ENCODE measurements at regions not wholly inside any gene's neighbourhood (a gene's known extent, or its start where the extent isn't known, plus 50 kb on each side); places are given as distances from the start of the nearest gene placed in this dataset.

GRCh38 chr14:56745097-56745496 lies 65.2 kb downstream of the OTX2 start:
- Histone ChIP-seq H3K9ac (ENCODE audit: low read depth, low read length) (no peak overlapping the region), H3K9me3 (ENCODE audit: control insufficient read depth, insufficient read depth, low read length) (no peaks in the 10 kb centered on the region), H3K4me1 (ENCODE audit: insufficient read depth, low read length) (peaks cover 16% of the 10 kb centered on the region), H3K36me3 (ENCODE audit: insufficient read depth, low read length) (no peaks in the 10 kb centered on the region)

- no peaks in the 10 kb centered on the region for H3K36me3 ChIP-seq (ENCODE audit: insufficient read depth, low read length)
- no peaks in the 10 kb centered on the region for H3K9me3 ChIP-seq (ENCODE audit: control insufficient read depth, insufficient read depth, low read length)
These were observed 66.3 kb downstream of the OTX2 start for GRCh38 chr14:56744016-56744415.

GRCh38 chr14:56742391-56742878 lies 67.8 kb downstream of the OTX2 start:
- Histone ChIP-seq H3K4me1 (ENCODE audit: insufficient read depth, low read length) (peaks cover 8% of the 10 kb centered on the region), H3K9ac (ENCODE audit: low read depth, low read length) (no peak overlapping the region), H3K36me3 (ENCODE audit: insufficient read depth, low read length) (no peaks in the 10 kb centered on the region), H3K9me3 (ENCODE audit: control insufficient read depth, insufficient read depth, low read length) (no peaks in the 10 kb centered on the region)

More at GRCh38 chr14:56744016-56744415, 66.3 kb downstream of the OTX2 start:
- Histone ChIP-seq H3K4me1 (ENCODE audit: insufficient read depth, low read length) (peaks cover 15% of the 10 kb centered on the region), H3K9ac (ENCODE audit: low read depth, low read length) (no peak overlapping the region)

GRCh38 chr14:56741325-56741724 lies 69.0 kb downstream of the OTX2 start:
- Histone ChIP-seq H3K9ac (ENCODE audit: low read depth, low read length) (no peak overlapping the region), H3K36me3 (ENCODE audit: insufficient read depth, low read length) (no peaks in the 10 kb centered on the region), H3K9me3 (ENCODE audit: control insufficient read depth, insufficient read depth, low read length) (no peaks in the 10 kb centered on the region), H3K4me1 (ENCODE audit: insufficient read depth, low read length) (peaks cover 8% of the 10 kb centered on the region)

GRCh38 chr14:56738020-56738419 lies 72.3 kb downstream of the OTX2 start:
- Histone ChIP-seq H3K9ac (ENCODE audit: low read depth, low read length) (no peak overlapping the region), H3K9me3 (ENCODE audit: control insufficient read depth, insufficient read depth, low read length) (no peaks in the 10 kb centered on the region), H3K4me1 (ENCODE audit: insufficient read depth, low read length) (peaks cover 11% of the 10 kb centered on the region; the same call in 1 of the 2 replicates), H3K36me3 (ENCODE audit: insufficient read depth, low read length) (no peaks in the 10 kb centered on the region)

GRCh38 chr14:56733396-56733795 lies 76.9 kb downstream of the OTX2 start:
- Histone ChIP-seq H3K9me3 (ENCODE audit: control insufficient read depth, insufficient read depth, low read length) (no peaks in the 10 kb centered on the region), H3K4me1 (ENCODE audit: insufficient read depth, low read length) (peaks cover 26% of the 10 kb centered on the region), H3K36me3 (ENCODE audit: insufficient read depth, low read length) (no peaks in the 10 kb centered on the region), H3K9ac (ENCODE audit: low read depth, low read length) (no peak overlapping the region)

- Histone ChIP-seq H3K4me1 (ENCODE audit: insufficient read depth, low read length) (peaks cover 31% of the 10 kb centered on the region), H3K9ac (ENCODE audit: low read depth, low read length) (peak overlapping the region; percentile 37; the same call in 1 of the 2 replicates), H3K9me3 (ENCODE audit: control insufficient read depth, insufficient read depth, low read length) (no peaks in the 10 kb centered on the region), H3K36me3 (ENCODE audit: insufficient read depth, low read length) (no peaks in the 10 kb centered on the region)
These were observed 79.1 kb downstream of the OTX2 start for GRCh38 chr14:56731187-56731586.

GRCh38 chr14:56730538-56731145 lies 79.6 kb downstream of the OTX2 start:
- peaks cover 31% of the 10 kb centered on the region for H3K4me1 ChIP-seq (ENCODE audit: insufficient read depth, low read length)
- H3K9ac ChIP-seq (ENCODE audit: low read depth, low read length): peak overlapping the region; percentile 37; the same call in 1 of the 2 replicates
- H3K9me3 ChIP-seq (ENCODE audit: control insufficient read depth, insufficient read depth, low read length): no peaks in the 10 kb centered on the region
- no peaks in the 10 kb centered on the region for H3K36me3 ChIP-seq (ENCODE audit: insufficient read depth, low read length)

- Histone ChIP-seq H3K9ac (ENCODE audit: low read depth, low read length) (no peak overlapping the region), H3K36me3 (ENCODE audit: insufficient read depth, low read length) (no peaks in the 10 kb centered on the region), H3K4me1 (ENCODE audit: insufficient read depth, low read length) (peaks cover 12% of the 10 kb centered on the region; the same call in 1 of the 2 replicates), H3K9me3 (ENCODE audit: control insufficient read depth, insufficient read depth, low read length) (no peaks in the 10 kb centered on the region)
These were observed 86.3 kb downstream of the OTX2 start for GRCh38 chr14:56724013-56724412.

- Histone ChIP-seq H3K36me3 (ENCODE audit: insufficient read depth, low read length) (no peaks in the 10 kb centered on the region), H3K9ac (ENCODE audit: low read depth, low read length) (no peak overlapping the region), H3K4me1 (ENCODE audit: insufficient read depth, low read length) (peaks cover 12% of the 10 kb centered on the region; the same call in 1 of the 2 replicates), H3K9me3 (ENCODE audit: control insufficient read depth, insufficient read depth, low read length) (no peaks in the 10 kb centered on the region)
These were observed 86.9 kb downstream of the OTX2 start for GRCh38 chr14:56723418-56723817.

GRCh38 chr14:56720703-56721460 lies 89.4 kb downstream of the OTX2 start:
- H3K9me3 ChIP-seq (ENCODE audit: control insufficient read depth, insufficient read depth, low read length): no peaks in the 10 kb centered on the region
- H3K36me3 ChIP-seq (ENCODE audit: insufficient read depth, low read length): no peaks in the 10 kb centered on the region
- peaks cover 7% of the 10 kb centered on the region; the same call in 1 of the 2 replicates for H3K4me1 ChIP-seq (ENCODE audit: insufficient read depth, low read length)
- H3K9ac ChIP-seq (ENCODE audit: low read depth, low read length): no peak overlapping the region

- Histone ChIP-seq H3K36me3 (ENCODE audit: insufficient read depth, low read length) (no peaks in the 10 kb centered on the region), H3K9me3 (ENCODE audit: control insufficient read depth, insufficient read depth, low read length) (no peaks in the 10 kb centered on the region), H3K4me1 (ENCODE audit: insufficient read depth, low read length) (peaks cover 7% of the 10 kb centered on the region; the same call in 1 of the 2 replicates), H3K9ac (ENCODE audit: low read depth, low read length) (no peak overlapping the region)
These were observed 92.0 kb downstream of the OTX2 start for GRCh38 chr14:56718312-56718711.

GRCh38 chr14:56716705-56717104 lies 93.6 kb downstream of the OTX2 start:
- Histone ChIP-seq H3K36me3 (ENCODE audit: insufficient read depth, low read length) (no peaks in the 10 kb centered on the region), H3K4me1 (ENCODE audit: insufficient read depth, low read length) (peaks cover 7% of the 10 kb centered on the region; the same call in 1 of the 2 replicates), H3K9ac (ENCODE audit: low read depth, low read length) (no peak overlapping the region), H3K9me3 (ENCODE audit: control insufficient read depth, insufficient read depth, low read length) (no peaks in the 10 kb centered on the region)

- H3K9me3 ChIP-seq (ENCODE audit: control insufficient read depth, insufficient read depth, low read length): no peaks in the 10 kb centered on the region
- peaks cover 7% of the 10 kb centered on the region; the same call in 1 of the 2 replicates for H3K4me1 ChIP-seq (ENCODE audit: insufficient read depth, low read length)
- no peaks in the 10 kb centered on the region for H3K36me3 ChIP-seq (ENCODE audit: insufficient read depth, low read length)
- H3K9ac ChIP-seq (ENCODE audit: low read depth, low read length): no peak overlapping the region
These were observed 94.3 kb downstream of the OTX2 start for GRCh38 chr14:56715938-56716337.

GRCh38 chr14:56709201-56709600 lies 101.1 kb downstream of the OTX2 start:
- Histone ChIP-seq H3K9ac (ENCODE audit: low read depth, low read length) (no peak overlapping the region), H3K9me3 (ENCODE audit: control insufficient read depth, insufficient read depth, low read length) (no peaks in the 10 kb centered on the region), H3K36me3 (ENCODE audit: insufficient read depth, low read length) (no peaks in the 10 kb centered on the region), H3K4me1 (ENCODE audit: insufficient read depth, low read length) (peaks cover 10% of the 10 kb centered on the region; the same call in 1 of the 2 replicates)
